Memory B cell (primary cell): ENCODE measurements at regions not wholly inside any gene's neighbourhood (a gene's known extent, or its start where the extent isn't known, plus 50 kb on each side); places are given as distances from the start of the nearest gene placed in this dataset.
"Not testable (repeated sequence)": the region's sequence is repeated elsewhere in the genome, so short reads cannot be mapped to it uniquely, and the experiment has no call there.

Experiments
- ATAC-seq: fragments of 150-1000 bp; cut with Tn5 transposase; 2 replicates; pipeline ENCODE4 v1.10.0; 2021; ENCODE audit warnings: low read depth, mild to moderate bottlenecking, moderate library complexity
- DNase-seq, 2 donors: peaks; one replicate each; pipeline ENCODE4 v3.0.0; 2022; ENCODE audit warnings: low spot score in 2 of 2
- H3K27ac Mint-ChIP-seq: one replicate; pipeline ENCODE4 v1.8.0; 2022; ENCODE audit warnings: mild to moderate bottlenecking, moderate library complexity, mixed read lengths
- H3K27me3 Mint-ChIP-seq: one replicate; pipeline ENCODE4 v1.8.0; 2022; ENCODE audit warnings: mixed read lengths
- H3K36me3 Mint-ChIP-seq: one replicate; pipeline ENCODE4 v1.8.0; 2022; ENCODE audit warnings: mild to moderate bottlenecking, mixed read lengths
- H3K4me1 Mint-ChIP-seq: one replicate; pipeline ENCODE4 v1.8.0; 2022; ENCODE audit warnings: mixed read lengths
- H3K4me3 Mint-ChIP-seq: one replicate; pipeline ENCODE4 v1.8.0; 2022; ENCODE audit warnings: mild to moderate bottlenecking, moderate library complexity, mixed read lengths
- H3K9me3 Mint-ChIP-seq: one replicate; pipeline ENCODE4 v1.8.0; 2022; ENCODE audit warnings: mixed read lengths

GRCh38 chr2:132220589-132220988 lies 58.8 kb upstream of the ANKRD30BL start:
- H3K4me3 Mint-ChIP-seq, H3K9me3 Mint-ChIP-seq, DNase-seq, H3K4me1 Mint-ChIP-seq, H3K27me3 Mint-ChIP-seq, H3K36me3 Mint-ChIP-seq, H3K27ac Mint-ChIP-seq, ATAC-seq: not testable (repeated sequence)

- not testable (repeated sequence) for H3K4me3 Mint-ChIP-seq, H3K36me3 Mint-ChIP-seq, H3K27me3 Mint-ChIP-seq, H3K4me1 Mint-ChIP-seq, H3K27ac Mint-ChIP-seq, DNase-seq, H3K9me3 Mint-ChIP-seq, ATAC-seq
Measured at GRCh38 chr2:132221886-132222285, 60.1 kb upstream of the ANKRD30BL start.

GRCh38 chr2:132252191-132252893 lies 90.6 kb upstream of the ANKRD30BL start:
- Mint-ChIP-seq H3K9me3 (peaks cover 2% of the 10 kb centered on the region), H3K4me1 (no peaks in the 10 kb centered on the region), H3K27me3 (no peaks in the 10 kb centered on the region), H3K36me3 (no peaks in the 10 kb centered on the region), H3K27ac (no peak overlapping the region), H3K4me3 (no peak overlapping the region)
- DNase-seq (no peak), ATAC-seq (no peak)

GRCh38 chr2:132252894-132253264 lies 91.1 kb upstream of the ANKRD30BL start:
- Mint-ChIP-seq H3K4me1 (no peaks in the 10 kb centered on the region), H3K9me3 (peaks cover 2% of the 10 kb centered on the region), H3K4me3 (no peak overlapping the region), H3K36me3 (no peaks in the 10 kb centered on the region), H3K27ac (no peak overlapping the region), H3K27me3 (no peaks in the 10 kb centered on the region)
- DNase-seq, result no peak
- no peak for ATAC-seq

- no peak for ATAC-seq
- Mint-ChIP-seq H3K36me3 (no peaks in the 10 kb centered on the region), H3K9me3 (peaks cover 2% of the 10 kb centered on the region), H3K27ac (no peak overlapping the region), H3K27me3 (no peaks in the 10 kb centered on the region), H3K4me3 (no peak overlapping the region), H3K4me1 (no peaks in the 10 kb centered on the region)
- no peak for DNase-seq
Measured at GRCh38 chr2:132253496-132254305, 91.9 kb upstream of the ANKRD30BL start.

- not testable (repeated sequence) for DNase-seq, H3K27ac Mint-ChIP-seq, H3K9me3 Mint-ChIP-seq, ATAC-seq, H3K4me1 Mint-ChIP-seq, H3K36me3 Mint-ChIP-seq, H3K27me3 Mint-ChIP-seq, H3K4me3 Mint-ChIP-seq
Measured at GRCh38 chr2:132254306-132254919, 92.7 kb upstream of the ANKRD30BL start.

GRCh38 chr2:132255714-132256113 lies 94.0 kb upstream of the ANKRD30BL start:
- DNase-seq, result no peak
- Mint-ChIP-seq H3K4me3 (no peak overlapping the region), H3K27me3 (no peaks in the 10 kb centered on the region), H3K27ac (no peak overlapping the region), H3K36me3 (no peaks in the 10 kb centered on the region), H3K9me3 (peaks cover 2% of the 10 kb centered on the region), H3K4me1 (no peaks in the 10 kb centered on the region)
- ATAC-seq, result no peak

GRCh38 chr2:132256251-132256902 lies 94.6 kb upstream of the ANKRD30BL start:
- no peaks in the 10 kb centered on the region for H3K27me3 Mint-ChIP-seq
- ATAC-seq (no peak), DNase-seq (no peak)
- H3K9me3 Mint-ChIP-seq, result peaks cover 2% of the 10 kb centered on the region
- H3K27ac Mint-ChIP-seq, result no peak overlapping the region
- H3K4me1 Mint-ChIP-seq, result no peaks in the 10 kb centered on the region
- H3K36me3 Mint-ChIP-seq, result no peaks in the 10 kb centered on the region
- H3K4me3 Mint-ChIP-seq, result no peak overlapping the region

GRCh38 chr2:132256903-132257300 lies 95.2 kb upstream of the ANKRD30BL start:
- not testable (repeated sequence) for H3K36me3 Mint-ChIP-seq, H3K27me3 Mint-ChIP-seq, H3K4me3 Mint-ChIP-seq, DNase-seq, H3K9me3 Mint-ChIP-seq, ATAC-seq, H3K27ac Mint-ChIP-seq, H3K4me1 Mint-ChIP-seq

GRCh38 chr2:132257301-132258171 lies 95.8 kb upstream of the ANKRD30BL start:
- DNase-seq, H3K4me3 Mint-ChIP-seq: not testable (repeated sequence)

GRCh38 chr2:132259276-132259675 lies 97.5 kb upstream of the ANKRD30BL start:
- H3K4me1 Mint-ChIP-seq, ATAC-seq, H3K9me3 Mint-ChIP-seq, DNase-seq, H3K4me3 Mint-ChIP-seq, H3K36me3 Mint-ChIP-seq, H3K27ac Mint-ChIP-seq, H3K27me3 Mint-ChIP-seq: not testable (repeated sequence)

More at GRCh38 chr2:132257301-132258171, 95.8 kb upstream of the ANKRD30BL start:
- H3K9me3 Mint-ChIP-seq, H3K4me1 Mint-ChIP-seq, H3K36me3 Mint-ChIP-seq, H3K27ac Mint-ChIP-seq, H3K27me3 Mint-ChIP-seq, ATAC-seq: not testable (repeated sequence)

GRCh38 chr2:132265595-132265994 lies 103.8 kb upstream of the ANKRD30BL start:
- not testable (repeated sequence) for H3K27me3 Mint-ChIP-seq, H3K9me3 Mint-ChIP-seq, H3K27ac Mint-ChIP-seq, ATAC-seq, H3K4me3 Mint-ChIP-seq, DNase-seq, H3K36me3 Mint-ChIP-seq, H3K4me1 Mint-ChIP-seq

- Mint-ChIP-seq H3K27me3 (no peaks in the 10 kb centered on the region), H3K4me1 (no peaks in the 10 kb centered on the region), H3K36me3 (no peaks in the 10 kb centered on the region), H3K4me3 (no peak overlapping the region), H3K9me3 (no peaks in the 10 kb centered on the region), H3K27ac (no peak overlapping the region)
- DNase-seq (no peak), ATAC-seq (no peak)
Measured at GRCh38 chr2:132267105-132267497, 105.3 kb upstream of the ANKRD30BL start.
